ENCODE measurements at regions not wholly inside any gene's neighbourhood (a gene's known extent, or its start where the extent isn't known, plus 50 kb on each side); places are given as distances from the start of the nearest gene placed in this dataset.
"Not testable (repeated sequence)": the region's sequence is repeated elsewhere in the genome, so short reads cannot be mapped to it uniquely, and the experiment has no call there.

DNA sequence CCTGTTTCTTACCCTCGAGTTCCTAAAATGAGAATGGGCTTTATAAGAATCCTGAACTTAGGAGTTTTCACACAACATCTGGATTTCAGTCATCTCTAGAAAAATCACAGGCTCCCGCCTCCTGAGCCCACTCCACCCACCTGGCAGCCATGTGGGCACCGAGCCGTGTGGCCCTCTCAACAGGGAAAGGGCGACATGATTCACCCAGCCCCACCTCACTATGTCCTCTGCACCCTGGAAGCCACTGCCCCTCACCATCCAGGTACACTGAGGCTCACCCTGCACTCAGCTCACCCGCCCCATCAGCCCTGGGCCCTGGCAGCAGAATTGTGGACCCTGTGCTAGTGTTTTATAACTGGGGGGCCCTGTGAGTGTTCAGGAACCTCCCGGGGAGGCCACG is 101.5 kb downstream of the SHANK2 start:
- no peak for DNase-seq

GRCh38 chr11:71148716-71149115 is 103.7 kb downstream of the SHANK2 start:
- no peak for DNase-seq

- DNase-seq = no peak
Measured at GRCh38 chr11:71147331-71147730, 105.0 kb downstream of the SHANK2 start.

DNA sequence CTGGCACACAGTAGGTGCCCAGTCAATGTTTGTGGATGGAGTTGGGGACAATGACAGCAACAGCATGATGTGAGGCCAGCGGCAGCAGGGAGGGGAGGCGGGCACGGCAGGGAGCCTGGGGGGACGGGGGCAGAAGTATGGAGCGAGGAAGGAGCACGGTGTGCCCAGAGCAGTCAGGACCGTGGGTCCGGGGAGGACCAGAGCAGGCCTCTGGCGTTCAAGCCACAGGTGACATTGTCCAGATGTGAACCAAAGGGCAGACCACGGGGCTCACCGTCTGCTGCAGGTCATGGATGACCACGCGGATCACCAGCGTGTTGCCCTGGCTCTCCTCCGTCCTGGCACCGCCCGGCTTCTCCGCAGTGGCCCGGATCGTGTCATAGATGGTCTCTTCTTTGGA is 105.5 kb downstream of the SHANK2 start:
- DNase-seq = no peak

GRCh38 chr11:71145988-71146824 is 106.2 kb downstream of the SHANK2 start:
- no peak for DNase-seq

GRCh38 chr11:71145368-71145767 is 107.0 kb downstream of the SHANK2 start:
- DNase-seq = no peak

- no peak for DNase-seq
Measured at GRCh38 chr11:71144736-71145135, 107.6 kb downstream of the SHANK2 start.

DNA sequence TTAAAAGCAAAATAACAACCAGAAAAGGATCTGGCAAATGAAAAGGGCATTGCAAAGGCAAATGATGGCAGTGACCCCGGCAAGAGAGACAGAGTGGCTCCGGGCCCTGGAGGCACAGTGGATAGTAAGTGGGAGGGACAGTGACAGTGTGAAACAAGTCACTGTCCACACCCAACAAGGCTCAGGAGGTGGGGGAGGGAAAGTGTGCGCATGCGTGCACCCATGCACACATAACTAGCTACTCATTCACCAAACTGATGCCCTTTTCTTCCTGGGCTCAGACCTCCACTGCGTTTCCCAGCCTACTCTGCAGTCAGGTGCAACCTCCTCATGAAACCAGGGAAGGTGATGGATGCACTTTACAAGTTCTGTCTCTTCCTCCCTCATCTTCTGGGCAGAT is 108.4 kb downstream of the SHANK2 start:
- DNase-seq = no peak

DNA sequence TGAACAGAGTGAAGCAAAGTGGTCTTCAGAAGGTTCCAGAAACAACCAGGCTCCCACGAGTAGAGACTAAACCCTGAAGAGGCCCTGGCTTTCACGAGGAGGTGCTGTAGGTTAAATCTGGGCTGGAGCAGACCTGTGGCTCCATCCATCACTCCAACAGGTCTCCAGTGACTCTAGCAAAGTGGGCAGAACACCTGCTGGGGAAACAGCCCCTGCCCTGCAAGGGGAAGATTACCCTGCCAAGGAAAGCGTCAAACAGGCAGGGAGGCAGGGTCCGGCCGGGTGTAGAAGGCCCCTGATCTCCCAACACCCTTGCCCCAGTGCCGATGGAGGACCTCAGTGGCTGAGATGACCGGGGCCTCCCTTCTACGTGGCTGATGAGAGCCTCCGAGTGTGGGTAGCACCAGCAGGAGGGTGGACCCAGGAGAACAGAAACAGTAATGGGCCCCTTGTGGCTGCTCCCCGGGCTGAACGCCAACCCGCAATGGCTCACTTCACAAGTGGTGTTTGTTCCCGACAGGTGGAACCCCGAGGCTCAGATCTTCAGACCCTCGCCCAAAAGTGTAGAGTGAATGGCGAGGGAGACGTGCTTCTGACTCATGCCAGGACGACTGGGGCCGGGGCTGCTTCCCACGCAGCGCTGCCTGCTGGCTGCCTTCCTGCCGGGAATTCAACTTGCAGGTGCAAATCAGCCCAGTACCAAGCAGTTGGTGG is 112.0 kb downstream of the SHANK2 start:
- DNase-seq = no peak

GRCh38 chr11:71139516-71140205 is 112.7 kb downstream of the SHANK2 start:
- no peak for DNase-seq

- DNase-seq = no peak
Measured at GRCh38 chr11:71138737-71139425, 113.5 kb downstream of the SHANK2 start.

- no peak for DNase-seq
Measured at GRCh38 chr11:71137376-71137775, 115.0 kb downstream of the SHANK2 start.

- DNase-seq = no peak
Measured at GRCh38 chr11:71136095-71136845, 116.1 kb downstream of the SHANK2 start.

DNA sequence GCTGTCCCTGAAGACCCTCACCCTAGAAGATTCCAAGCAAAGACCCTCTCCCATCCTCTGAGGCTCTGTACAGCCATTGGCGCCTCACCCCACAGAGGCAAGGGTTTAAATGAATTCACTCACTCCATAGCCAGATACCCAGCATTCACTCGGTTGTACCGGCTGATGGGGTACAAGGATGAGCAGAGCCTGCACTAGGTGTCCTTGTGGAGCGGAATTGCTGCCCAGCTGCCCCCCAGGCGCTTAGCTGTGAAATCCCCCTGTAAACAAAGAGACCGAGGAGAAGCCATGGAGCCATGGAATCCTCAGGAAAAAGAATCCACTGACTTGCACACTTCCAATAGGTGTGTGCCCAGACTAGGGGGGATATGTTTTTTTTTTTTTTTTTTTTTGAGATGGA is 117.3 kb downstream of the SHANK2 start:
- no peak for DNase-seq

DNA sequence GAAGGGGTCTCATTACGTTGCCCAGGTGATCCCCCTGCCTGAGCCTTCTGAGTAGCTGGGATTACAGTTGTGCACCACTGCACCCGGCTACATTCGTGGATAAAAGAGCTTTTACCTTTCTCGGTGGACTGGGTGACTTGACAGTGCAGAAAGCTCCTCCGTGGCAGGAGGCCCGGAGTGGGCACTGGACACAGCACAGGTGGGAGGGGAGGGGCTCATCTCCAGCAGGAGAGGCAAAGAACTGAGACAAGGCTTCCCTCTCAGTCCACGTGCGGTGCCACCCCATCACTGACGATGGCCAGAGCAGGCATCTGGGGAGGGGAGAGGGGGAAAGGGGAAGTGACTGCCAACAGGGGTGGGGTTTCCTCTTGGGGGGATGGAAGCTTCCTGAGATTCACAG is 118.4 kb downstream of the SHANK2 start:
- no peak for DNase-seq

- DNase-seq = no peak
Measured at GRCh38 chr11:71131861-71132260, 120.5 kb downstream of the SHANK2 start.

GRCh38 chr11:71130106-71130505 is 122.3 kb downstream of the SHANK2 start:
- DNase-seq = no peak

GRCh38 chr11:71129624-71130023 is 122.8 kb downstream of the SHANK2 start:
- DNase-seq = no peak

DNA sequence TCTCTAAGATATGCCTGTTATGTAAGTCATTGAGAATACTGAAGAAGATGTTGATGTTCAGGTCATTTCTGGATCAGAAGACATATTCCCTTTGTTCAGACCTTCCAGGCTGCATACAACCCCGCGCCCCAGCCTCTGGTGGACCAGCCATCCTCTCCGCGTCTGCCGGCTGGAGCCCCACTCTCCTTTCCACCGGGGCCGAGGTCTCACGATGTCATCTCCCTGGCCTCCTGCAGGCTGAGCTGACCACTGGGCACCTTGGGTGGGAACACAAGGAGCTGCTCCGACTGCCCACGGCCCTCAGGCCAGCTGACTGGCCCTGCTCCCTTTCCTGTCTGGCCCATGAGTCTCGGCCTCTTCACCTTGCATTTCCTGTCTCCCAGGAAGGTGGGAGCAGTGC is 124.6 kb downstream of the SHANK2 start:
- no peak for DNase-seq

DNA sequence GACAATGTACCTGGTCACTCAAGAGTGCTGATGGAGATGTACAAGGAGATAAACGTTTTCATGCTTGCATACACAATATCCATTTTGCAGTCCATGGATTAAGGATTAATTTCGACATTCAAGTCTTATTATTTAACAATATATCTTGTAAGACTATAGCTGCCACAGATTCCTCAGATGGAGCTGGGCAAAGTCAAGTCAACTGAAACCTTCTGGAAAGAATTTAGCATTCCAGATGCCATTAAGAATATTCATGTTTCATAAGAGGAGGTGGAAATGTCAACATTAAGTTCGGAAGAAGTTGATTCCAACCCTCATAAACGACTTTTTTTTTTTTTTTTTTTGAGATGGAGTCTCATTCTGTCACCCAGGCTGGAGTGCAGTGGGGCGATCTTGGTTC is 126.0 kb downstream of the SHANK2 start:
- DNase-seq = not testable (repeated sequence)

- no peak for DNase-seq
Measured at GRCh38 chr11:71125150-71125549, 127.2 kb downstream of the SHANK2 start.

- DNase-seq = no peak
Measured at GRCh38 chr11:71124127-71124526, 128.2 kb downstream of the SHANK2 start.

All from CD4-positive, alpha-beta T cell treated with Interleukin-10 for 1 hour (primary cell).